GM18499 (cell line): ENCODE measurements at regions not wholly inside any gene's neighbourhood (a gene's known extent, or its start where the extent isn't known, plus 50 kb on each side); places are given as distances from the start of the nearest gene placed in this dataset.

Source experiments
- ATAC-seq: cut with Tn5 transposase; IDR thresholded peaks from one replicate; pipeline ENCODE4 v1.9.1; 2021; ENCODE audit warnings: moderate number of reproducible peaks; ENCODE audit not compliant: insufficient read depth, unreplicated experiment

- ATAC-seq: no peak
These were observed 167.4 kb upstream of the PRSS58 start for GRCh38 chr7:142425281-142425680.

DNA sequence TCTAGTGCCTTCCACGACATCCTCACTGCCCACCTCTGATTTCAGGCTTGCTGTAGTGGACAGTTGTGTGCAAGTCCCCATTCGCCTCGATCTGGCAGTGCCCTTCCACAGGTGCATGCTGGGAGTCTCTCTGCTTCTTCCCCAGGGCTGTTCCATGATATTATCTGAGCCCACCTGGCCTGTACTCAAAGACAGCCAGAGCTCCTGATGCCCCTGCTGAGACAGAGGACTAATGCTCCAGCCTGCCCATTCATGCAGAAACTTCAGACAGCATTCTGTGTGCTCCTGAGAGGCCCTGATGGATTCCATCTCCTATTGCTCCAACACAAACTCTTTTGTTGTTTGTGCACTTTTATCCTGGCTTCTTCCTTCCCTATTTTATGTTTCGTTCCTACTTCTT is 164.8 kb upstream of the PRSS58 start:
- ATAC-seq: no peak

- ATAC-seq: no peak
These were observed 162.9 kb upstream of the PRSS58 start for GRCh38 chr7:142420554-142421362.

GRCh38 chr7:142418326-142418725 is 160.5 kb upstream of the PRSS58 start:
- ATAC-seq: no peak

DNA sequence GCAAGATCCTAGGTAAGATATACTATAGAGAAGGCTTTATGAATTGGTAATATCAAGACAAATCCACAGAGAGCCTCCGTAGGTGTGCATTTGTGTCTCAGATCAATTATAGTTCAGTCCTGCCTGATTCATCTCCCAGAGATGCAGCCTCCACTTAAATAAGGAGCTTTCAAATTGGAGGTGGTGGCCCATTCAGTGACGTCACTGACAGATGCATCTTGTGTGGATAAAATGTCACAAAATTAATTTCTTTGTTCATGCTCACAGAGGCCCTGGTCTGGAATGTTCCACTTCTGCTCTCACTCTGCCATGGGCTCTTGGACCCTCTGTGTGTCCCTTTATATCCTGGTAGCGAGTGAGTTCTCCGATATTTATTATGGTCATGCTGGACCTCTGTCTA is 157.1 kb upstream of the PRSS58 start:
- ATAC-seq: no peak

GRCh38 chr7:142414135-142414534 is 156.3 kb upstream of the PRSS58 start:
- no peak for ATAC-seq

GRCh38 chr7:142413280-142414000 is 155.6 kb upstream of the PRSS58 start:
- ATAC-seq: no peak

GRCh38 chr7:142412551-142413193 is 154.8 kb upstream of the PRSS58 start:
- no peak for ATAC-seq

- ATAC-seq: no peak
These were observed 151.6 kb upstream of the PRSS58 start for GRCh38 chr7:142409471-142409870.

GRCh38 chr7:142408794-142409193 is 150.9 kb upstream of the PRSS58 start:
- no peak for ATAC-seq

DNA sequence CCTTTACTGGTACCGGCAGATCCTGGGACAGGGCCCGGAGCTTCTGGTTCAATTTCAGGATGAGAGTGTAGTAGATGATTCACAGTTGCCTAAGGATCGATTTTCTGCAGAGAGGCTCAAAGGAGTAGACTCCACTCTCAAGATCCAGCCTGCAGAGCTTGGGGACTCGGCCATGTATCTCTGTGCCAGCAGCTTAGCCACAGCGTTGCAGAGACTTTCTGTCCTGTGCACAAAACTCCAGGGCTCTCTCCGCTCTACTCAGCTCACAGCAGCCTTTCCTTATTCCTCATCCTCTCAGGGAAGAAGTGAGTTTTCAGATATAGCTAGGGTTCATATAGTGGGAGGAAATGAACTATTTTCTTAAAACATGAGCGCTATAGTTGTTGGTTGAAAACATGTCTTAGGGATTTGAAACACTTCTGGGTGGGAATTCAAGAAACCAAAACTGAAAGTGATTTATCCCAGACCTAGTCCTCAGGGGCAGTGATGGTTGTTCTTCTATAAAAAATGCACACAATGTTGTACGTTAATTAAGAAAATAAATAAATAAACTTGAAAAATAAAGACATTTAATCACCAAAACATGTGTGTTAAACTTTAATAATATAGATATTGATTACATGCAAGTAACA is 150.2 kb upstream of the PRSS58 start:
- ATAC-seq: no peak

GRCh38 chr7:142405122-142405765 is 147.4 kb upstream of the PRSS58 start:
- ATAC-seq: no peak

- ATAC-seq: no peak
These were observed 144.1 kb upstream of the PRSS58 start for GRCh38 chr7:142401951-142402350.

DNA sequence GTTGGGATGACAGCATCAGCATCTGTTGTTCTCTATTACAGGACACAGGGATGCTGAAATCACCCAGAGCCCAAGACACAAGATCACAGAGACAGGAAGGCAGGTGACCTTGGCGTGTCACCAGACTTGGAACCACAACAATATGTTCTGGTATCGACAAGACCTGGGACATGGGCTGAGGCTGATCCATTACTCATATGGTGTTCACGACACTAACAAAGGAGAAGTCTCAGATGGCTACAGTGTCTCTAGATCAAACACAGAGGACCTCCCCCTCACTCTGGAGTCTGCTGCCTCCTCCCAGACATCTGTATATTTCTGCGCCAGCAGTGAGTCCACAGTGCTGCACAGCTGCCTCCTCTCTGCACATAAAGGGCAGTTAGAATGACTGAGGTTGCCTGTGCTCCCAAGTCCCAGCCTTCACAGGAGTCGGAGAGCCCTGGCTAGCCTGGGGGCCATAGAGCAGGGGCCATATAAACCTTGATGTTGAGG is 142.2 kb upstream of the PRSS58 start:
- ATAC-seq: no peak

DNA sequence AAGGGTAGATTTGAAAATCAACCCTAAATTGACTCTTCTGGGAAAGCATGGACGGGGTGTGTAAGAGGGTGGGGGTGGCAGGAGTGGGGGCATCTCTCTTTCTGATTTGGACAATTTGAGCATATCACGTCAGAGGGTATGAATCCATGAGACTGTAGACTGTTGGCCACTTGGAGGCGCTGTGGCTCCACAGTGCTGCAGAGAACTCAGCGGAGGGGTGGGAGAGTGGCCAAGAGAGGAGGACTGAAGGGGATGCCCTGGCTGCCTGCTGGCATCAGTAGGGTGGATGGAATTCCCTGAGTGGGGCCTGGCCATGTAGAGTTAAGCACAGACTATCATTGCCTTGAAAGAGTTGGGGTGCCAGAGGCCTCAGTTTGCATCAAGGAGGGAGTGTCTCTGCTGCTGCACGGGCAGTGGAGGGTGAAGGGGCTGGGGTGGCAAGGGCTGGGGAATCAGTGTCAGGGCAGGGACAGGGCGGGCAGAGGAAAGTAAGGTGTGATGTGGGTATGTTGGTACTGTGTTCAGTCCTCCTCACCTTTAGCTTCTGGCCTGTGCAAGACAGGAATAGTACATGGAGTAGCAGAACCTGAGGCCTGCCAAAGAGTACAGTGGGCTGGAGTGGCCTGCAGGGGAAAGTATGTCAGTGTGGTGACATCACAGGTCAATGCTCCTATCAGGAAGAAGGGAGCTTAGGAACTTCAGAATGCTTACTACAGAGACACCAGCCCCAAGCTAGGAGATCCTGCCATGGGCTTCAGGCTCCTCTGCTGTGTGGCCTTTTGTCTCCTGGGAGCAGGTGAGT is 133.5 kb upstream of the PRSS58 start:
- no peak for ATAC-seq

- no peak for ATAC-seq
These were observed 131.7 kb upstream of the PRSS58 start for GRCh38 chr7:142389544-142389943.

GRCh38 chr7:142385491-142386340 is 127.9 kb upstream of the PRSS58 start:
- no peak for ATAC-seq

DNA sequence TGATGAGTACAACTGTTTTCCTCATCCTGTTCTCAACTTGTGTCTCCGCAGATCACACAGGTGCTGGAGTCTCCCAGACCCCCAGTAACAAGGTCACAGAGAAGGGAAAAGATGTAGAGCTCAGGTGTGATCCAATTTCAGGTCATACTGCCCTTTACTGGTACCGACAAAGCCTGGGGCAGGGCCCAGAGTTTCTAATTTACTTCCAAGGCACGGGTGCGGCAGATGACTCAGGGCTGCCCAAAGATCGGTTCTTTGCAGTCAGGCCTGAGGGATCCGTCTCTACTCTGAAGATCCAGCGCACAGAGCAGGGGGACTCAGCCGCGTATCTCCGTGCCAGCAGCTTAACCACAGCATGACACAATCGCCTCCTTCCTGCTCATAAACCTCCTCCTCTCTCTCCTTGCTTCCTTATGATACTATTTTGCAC is 126.7 kb upstream of the PRSS58 start:
- no peak for ATAC-seq
